Stromal cell of bone marrow (primary cell): ENCODE measurements at regions not wholly inside any gene's neighbourhood (a gene's known extent, or its start where the extent isn't known, plus 50 kb on each side); places are given as distances from the start of the nearest gene placed in this dataset.

Experiments
- DNase-seq: peaks from one replicate; pipeline ENCODE4 v3.0.0-alpha.2; 2012; ENCODE audit warnings: low read depth

DNA sequence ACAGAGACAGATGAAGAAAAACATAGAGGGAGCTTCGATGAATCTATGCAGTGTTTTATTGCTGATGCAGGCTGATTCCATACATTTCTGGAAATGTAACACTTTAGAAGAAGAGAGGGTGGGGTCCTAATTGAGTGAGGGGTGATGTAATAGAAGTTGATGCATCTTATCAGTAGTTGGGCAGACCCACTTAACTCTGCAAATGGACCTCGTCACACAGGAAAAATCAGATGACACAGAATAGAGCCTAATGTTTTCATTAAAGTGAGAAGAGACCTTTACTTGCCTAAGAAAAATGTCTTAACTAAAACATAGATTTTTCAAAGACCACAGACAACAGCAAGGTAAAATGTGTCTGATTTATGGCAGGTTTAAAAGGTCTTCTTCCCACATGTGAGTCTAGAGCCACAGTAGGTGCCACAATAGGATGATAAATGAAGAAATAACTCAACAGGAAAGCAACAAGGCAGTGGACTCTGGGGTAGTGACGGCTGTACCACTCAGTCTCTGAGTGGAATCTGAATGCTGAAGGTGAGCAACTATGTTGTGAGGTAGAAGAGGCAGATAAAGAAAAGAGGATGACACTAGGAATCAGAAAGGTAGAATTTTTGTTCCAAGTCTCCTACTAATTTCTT, 414.7 kb upstream of the PIK3C3 start:
- no peak for DNase-seq

DNA sequence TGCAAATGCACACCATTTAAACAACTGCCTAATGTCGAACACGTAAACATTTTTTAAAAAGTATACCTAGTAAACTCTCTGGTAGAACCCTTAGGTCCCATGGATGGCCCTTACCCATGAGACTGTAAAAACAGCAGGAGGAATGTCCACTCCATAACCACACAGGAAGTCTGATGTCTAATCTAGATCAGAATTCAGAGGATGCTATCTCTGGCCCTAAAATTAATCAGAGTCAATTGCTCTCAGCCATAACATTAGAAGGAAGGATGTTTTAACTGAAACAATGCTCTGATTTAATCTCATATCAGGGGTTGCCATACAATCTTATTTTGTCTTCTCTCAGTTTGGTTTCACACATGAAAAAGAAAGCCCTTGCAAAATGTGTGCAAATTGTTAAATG, 416.3 kb upstream of the PIK3C3 start:
- no peak for DNase-seq

DNA sequence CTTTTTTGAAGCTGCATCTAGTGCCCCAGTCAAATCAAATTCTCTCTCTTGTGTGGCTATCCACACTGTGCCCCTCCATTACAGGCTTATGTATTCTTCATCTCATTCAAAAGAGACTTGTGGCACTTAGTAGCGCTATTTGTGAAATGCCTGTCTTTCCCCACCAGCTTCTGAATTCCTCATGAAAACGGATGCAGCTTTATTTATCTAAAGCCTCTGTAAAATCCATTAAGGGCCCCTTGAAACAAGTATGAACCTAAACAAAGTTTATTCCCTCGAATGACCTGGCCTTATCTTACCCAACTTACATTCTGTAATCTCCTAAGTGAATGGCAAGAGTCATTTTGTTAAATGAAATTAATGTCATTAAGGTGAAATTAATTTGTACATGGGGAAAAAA, 417.4 kb upstream of the PIK3C3 start:
- no peak for DNase-seq

DNA sequence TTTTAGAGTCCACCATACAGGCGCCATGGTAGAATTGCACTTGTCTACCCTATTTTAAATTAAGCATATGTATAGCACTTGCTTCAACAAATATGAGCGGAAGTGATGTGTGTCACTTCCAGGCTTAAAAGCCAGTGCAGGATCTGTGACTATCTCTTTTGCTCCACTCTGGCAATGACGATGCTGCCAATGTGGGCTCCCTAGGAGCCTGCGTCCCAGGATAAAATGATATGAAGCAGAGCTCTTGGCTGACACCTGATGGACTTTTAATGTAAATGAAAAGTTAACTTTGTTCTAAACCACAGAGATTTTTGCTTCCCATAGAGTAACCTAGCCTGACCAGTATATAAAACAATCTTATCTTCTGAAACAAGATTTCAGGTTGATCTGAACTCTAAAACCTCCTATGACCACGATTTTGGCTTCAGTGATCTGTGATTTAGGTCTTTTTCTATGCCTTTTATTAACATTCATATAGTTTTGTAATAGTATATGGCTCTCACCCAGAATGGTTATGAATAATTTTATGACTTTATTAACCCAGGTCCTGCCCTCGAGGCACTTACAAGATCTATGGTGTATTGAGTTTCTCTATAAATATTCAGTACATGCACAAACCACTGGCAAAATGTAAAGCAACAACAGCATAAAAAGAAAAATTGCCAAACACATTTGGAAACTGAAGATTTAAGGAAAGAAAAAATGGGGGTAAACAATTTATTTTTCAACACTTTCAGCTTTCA, 422.5 kb upstream of the PIK3C3 start:
- DNase-seq, result no peak

GRCh38 chr18:41530970-41531369, 424.1 kb upstream of the PIK3C3 start:
- DNase-seq, result no peak

- DNase-seq, result no peak
Measured at GRCh38 chr18:41529093-41529492, 425.9 kb upstream of the PIK3C3 start.

DNA sequence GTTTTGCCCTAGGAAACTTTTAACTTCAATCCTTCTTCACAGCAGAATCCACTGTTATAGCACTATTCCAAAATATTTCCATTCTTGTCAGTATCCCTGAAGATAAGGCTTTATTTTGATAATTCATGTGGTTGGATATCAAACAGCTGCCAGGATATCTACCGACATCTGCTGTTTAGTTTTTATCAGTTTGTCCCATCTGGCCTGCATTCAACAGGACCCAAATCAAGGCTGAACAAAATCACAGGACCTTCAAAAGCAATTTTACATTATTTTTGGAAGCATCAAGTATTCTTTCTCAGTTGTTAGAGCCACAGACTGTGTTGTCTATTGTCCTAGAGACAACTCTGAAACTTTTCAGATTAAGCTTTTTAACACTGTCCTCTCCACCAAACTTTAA, 429.0 kb upstream of the PIK3C3 start:
- DNase-seq, result no peak

DNA sequence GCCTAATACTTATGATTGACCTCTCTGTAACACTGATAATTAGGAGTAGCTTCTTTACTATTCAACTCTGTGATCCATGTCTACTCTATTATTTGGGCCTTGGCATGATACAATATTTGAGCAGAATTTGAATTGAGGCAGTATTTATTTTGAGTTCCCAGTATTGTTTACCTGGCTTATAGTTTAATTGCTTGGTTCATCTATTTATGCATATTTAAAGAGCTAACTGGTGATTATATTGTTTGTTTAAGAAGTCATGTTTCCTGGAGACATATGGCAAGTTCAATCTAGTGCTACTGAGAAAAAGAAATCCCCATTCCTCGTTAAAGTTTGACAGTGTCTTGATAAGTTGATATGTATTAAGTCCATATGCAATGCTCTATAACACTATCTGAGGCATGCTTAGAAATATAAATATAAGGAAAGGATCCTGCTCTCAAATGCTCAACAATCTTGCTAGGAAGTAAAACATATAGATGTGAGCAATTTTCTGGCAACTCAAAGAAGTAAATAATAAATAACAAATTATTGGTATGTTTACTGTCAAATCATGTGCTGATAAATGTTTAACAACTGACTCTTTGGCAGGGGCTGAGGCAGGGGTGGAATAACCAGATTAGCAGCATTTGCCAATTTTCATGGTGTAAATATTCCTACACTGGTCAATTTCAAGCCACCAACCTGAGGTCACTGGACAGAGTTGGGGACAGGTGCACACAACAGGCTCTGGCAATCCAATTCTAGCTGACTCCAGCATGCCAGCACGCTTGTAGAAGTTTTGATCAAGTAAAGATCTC, 430.2 kb upstream of the PIK3C3 start:
- DNase-seq, result no peak

- DNase-seq, result no peak
Measured at GRCh38 chr18:41517142-41517541, 437.9 kb upstream of the PIK3C3 start.

DNA sequence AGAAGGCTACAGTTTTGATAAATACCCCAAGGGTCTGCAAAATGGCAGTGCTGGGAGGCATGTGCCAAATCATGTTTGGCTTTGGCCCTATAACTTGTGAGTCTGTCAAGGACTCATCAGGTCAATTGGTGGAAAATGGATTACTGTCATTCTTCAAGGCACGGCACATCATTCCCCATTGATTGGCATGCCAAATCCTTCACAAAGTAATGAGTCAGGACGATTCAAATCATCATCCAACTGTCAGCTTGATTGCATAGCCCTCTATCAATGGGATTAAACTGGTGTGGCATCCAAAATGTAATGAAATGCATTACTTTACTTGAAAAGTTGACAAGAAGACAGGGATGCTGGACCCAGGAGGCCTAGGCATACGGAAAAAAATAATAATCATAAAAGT, 441.6 kb upstream of the PIK3C3 start:
- DNase-seq, result no peak

- no peak for DNase-seq
Measured at GRCh38 chr18:41504316-41504715, 450.7 kb upstream of the PIK3C3 start.

GRCh38 chr18:41501848-41502247, 453.2 kb upstream of the PIK3C3 start:
- DNase-seq, result no peak

DNA sequence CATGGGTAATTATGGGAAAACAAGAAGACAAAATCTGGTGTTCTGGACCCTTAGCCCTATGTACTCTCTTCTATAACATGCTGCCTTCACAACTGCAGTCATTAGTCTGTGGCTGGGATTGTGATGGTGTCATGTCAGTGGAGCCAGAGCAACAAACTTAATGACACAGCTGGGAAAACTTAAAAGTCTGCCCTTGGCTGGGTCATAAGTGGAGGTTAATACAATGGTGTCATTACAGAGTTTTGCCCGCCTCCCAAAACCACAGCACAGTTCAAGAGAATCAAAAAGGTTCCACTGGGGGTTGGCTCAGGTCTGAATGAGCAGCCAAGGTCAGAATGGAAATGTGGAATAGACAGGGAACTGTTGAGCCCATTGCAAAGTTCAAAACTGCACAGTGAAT, 455.7 kb upstream of the PIK3C3 start:
- no peak for DNase-seq

DNA sequence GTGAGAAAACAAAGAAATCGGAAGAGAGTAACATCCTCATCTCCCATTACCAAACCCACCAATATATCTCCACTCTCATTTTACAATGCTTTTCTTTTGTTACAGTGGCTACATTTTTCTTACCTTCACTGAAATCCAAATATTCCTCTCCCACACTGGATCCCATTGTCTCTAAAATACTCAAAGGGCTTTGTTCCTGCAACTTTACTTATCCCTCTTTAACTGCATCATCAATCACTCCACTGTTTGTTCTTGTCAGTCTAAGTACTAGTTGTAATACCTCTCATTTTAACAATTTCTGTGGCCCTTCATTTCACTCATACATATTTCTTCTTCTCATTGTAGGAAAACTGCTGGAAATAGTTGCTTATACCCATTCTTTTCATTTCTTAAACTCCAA, 464.2 kb upstream of the PIK3C3 start:
- DNase-seq, result no peak

- DNase-seq, result no peak
Measured at GRCh38 chr18:41486575-41486974, 468.5 kb upstream of the PIK3C3 start.

GRCh38 chr18:41484069-41484468, 471.0 kb upstream of the PIK3C3 start:
- no peak for DNase-seq

DNA sequence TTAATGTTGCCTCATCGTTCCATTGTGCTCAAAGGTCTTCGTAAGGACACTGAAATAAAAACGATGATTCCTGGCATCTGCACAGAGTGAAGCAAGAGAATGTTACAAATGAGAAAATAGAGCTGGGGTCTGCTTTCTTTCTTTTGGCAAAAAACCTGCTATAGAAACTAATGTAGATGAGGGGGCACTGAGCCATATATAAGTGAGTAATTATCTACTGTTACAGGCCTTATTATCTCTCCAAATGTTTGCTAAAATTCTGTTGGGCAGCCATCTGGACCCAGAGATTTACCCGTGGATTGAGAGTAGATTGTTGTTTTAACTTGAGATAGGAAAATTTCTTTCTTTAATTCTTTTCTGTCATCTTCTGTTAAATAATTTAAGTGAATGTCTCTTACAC, 472.5 kb upstream of the PIK3C3 start:
- no peak for DNase-seq

DNA sequence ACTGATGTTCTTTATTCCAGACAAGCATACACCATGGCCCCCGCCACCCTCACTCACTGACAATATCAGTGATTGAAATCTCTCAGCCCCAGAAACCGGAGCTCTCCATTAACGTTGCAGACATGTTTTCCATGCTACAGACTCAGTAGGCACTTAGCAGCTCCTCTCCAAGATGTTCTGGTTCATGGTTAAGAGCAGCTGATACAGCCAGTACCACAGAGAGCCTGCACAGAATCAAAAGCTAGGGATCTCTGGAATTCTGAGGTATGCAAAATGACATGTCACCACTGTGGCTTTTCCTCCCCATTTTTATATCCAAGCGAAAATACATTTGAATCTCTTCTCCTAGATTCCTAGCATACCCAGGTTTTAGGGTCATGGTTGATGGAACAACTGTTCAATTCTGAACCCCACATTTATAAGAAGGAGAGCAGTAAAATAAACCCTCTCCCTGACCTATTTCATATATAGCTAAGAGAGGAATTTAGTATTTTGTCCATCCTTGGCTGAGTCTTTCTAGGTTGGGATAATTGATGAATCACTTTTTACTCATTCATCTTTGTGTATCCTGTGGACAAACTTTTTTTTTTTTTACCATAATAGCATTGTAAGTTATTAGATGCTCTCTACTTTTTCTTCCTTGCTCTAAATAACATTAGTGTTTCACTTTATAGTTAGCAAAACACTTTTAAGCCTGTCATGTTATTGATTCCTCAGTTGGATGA, 488.4 kb upstream of the PIK3C3 start:
- DNase-seq, result no peak

DNA sequence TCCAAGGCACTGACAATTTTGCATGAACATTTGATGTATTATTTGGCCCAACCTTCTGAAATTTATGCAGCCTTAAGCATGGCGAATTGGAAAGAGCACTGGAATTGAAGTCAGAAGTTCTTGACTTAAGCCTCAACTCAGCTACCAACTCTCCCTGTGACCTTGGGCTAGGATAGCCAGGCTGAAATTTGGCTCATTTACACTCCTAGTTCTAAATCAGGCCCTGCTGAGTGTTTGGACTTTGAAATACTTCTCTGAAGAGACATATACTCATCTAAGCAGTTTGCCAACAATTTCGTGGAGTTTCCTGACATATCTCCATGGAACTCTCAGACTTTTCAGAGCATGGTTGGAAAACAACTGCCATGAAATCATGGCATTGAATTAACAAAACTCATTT, 489.6 kb upstream of the PIK3C3 start:
- no peak for DNase-seq

DNA sequence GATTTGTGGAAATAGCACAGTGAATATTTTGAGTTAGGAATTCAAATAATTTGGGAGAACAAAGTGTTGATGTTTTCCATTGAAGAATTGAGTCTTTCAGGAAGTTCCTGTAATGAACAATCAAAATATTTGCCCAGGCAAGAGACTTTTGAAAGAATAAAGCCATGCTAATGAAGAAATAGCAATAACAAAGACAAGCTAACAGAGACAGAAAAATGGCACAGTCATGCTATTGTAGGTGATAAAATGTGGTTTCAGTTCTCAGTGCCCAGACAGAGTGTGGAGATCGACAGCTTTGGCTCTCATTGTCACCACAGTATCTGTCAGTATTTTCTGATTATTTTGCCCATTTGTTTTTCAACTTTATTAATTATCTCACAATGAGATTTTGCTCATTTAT, 490.8 kb upstream of the PIK3C3 start:
- DNase-seq, result no peak

DNA sequence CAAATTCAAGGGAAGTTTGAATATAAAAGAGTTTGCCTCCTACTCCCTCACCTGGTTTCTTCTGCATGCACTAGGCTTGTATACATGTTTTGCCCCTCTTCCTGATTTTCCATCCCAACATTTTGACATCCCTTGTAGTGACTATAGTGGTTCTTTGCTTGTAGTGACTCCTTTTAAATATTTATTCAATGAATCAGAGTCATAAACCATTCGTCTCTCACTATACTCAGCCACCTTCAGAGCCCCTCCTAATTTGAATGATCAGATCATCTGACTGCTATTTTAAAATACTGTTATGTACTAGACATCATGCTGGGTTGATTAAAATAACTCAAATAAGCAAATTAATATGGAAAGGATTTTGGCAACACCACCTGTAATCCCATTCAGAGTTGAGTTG, 492.1 kb upstream of the PIK3C3 start:
- no peak for DNase-seq

- no peak for DNase-seq
Measured at GRCh38 chr18:41461114-41461513, 493.9 kb upstream of the PIK3C3 start.

GRCh38 chr18:41459656-41460055, 495.4 kb upstream of the PIK3C3 start:
- DNase-seq, result no peak
